IMR-90 (cell line): ENCODE measurements at regions not wholly inside any gene's neighbourhood (a gene's known extent, or its start where the extent isn't known, plus 50 kb on each side); places are given as distances from the start of the nearest gene placed in this dataset.
A peak's percentile ranks its signal among the peaks of the same experiment; 100 is the strongest.

ENCODE experiments used
- ATAC-seq: fragments of 200-7000 bp; cut with Tn5 transposase; 2 replicates; pipeline ENCODE4 v1.9.1; 2020; ENCODE audit warnings: low read depth, mild to moderate bottlenecking, moderate library complexity
- BruUV-seq: library from RNA; stranded (reverse); fragments of 400-500 nt; replicated peaks from 2 replicates; lab custom pipeline; 2021; lab: Mats Ljungman, UMichigan
- CTCF ChIA-PET: fragments of 300-600 bp; formaldehyde crosslinking; extraction: SDS; loops from one replicate; lab custom pipeline; 2021; ENCODE audit warnings: antibody characterized with exemption; lab: Yijun Ruan, JAX
- POLR2A ChIA-PET: fragments of 300-600 bp; sonication (Branson Sonifier 250); formaldehyde crosslinking; loops from one replicate; lab custom pipeline; 2022; ENCODE audit warnings: antibody characterized with exemption; ENCODE audit not compliant: unreplicated experiment; lab: Charles Lee
- DNase-seq: peaks from one replicate; pipeline ENCODE4 v3.0.0; 2013
- H2AFZ ChIP-seq: replicated peaks from 2 replicates; pipeline ENCODE3; 2013; ENCODE audit warnings: low read length, mild to moderate bottlenecking; ENCODE audit not compliant: poor library complexity
- H2AK5ac ChIP-seq: 2 replicates; pipeline ENCODE4 v1.6.1; 2013; ENCODE audit warnings: low read depth, low read length, inconsistent platforms
- H2AK9ac ChIP-seq: replicated peaks from 2 replicates; pipeline ENCODE3; 2013; ENCODE audit warnings: mild to moderate bottlenecking, low read depth, low read length, moderate library complexity; ENCODE audit not compliant: poor library complexity
- H2BK120ac ChIP-seq: 2 replicates; pipeline ENCODE4 v1.6.1; 2013; ENCODE audit warnings: low read depth, low read length, inconsistent platforms
- H2BK15ac ChIP-seq: 3 replicates; pipeline ENCODE4 v1.6.1; 2013; ENCODE audit warnings: low read depth, low read length, inconsistent platforms
- H2BK20ac ChIP-seq: 2 replicates; pipeline ENCODE4 v1.6.1; 2013; ENCODE audit warnings: low read depth, mild to moderate bottlenecking, inconsistent platforms, low read length, moderate library complexity
- H2BK5ac ChIP-seq: 2 replicates; pipeline ENCODE4 v1.6.1; 2013; ENCODE audit warnings: mild to moderate bottlenecking, low read depth, low read length, inconsistent platforms; ENCODE audit not compliant: poor library complexity, severe bottlenecking
- H3K14ac ChIP-seq: replicated peaks from 2 replicates; pipeline ENCODE4 v1.6.1; 2013; ENCODE audit warnings: low read depth, low read length, inconsistent platforms
- H3K18ac ChIP-seq: 2 replicates; pipeline ENCODE4 v1.6.1; 2013; ENCODE audit warnings: low read depth, low read length, control low read depth
- H3K23ac ChIP-seq: 2 replicates; pipeline ENCODE4 v1.6.1; 2013; ENCODE audit warnings: low read depth, low read length, inconsistent platforms
- H3K27ac ChIP-seq: 2 replicates; pipeline ENCODE4 v1.5.1; 2013; ENCODE audit warnings: mild to moderate bottlenecking, control low read depth, low read length; ENCODE audit not compliant: insufficient read depth
- H3K27me3 ChIP-seq: 2 replicates; pipeline ENCODE4 v1.6.1; 2013; ENCODE audit warnings: low read length; ENCODE audit not compliant: control insufficient read depth, insufficient read depth
- H3K36me3 ChIP-seq: 2 replicates; pipeline ENCODE4 v1.6.1; 2013; ENCODE audit warnings: low read length, mixed read lengths; ENCODE audit not compliant: control insufficient read depth, insufficient read depth
- H3K4ac ChIP-seq: 2 replicates; pipeline ENCODE4 v1.6.1; 2013; ENCODE audit warnings: low read depth, low read length, inconsistent platforms
- H3K4me1 ChIP-seq: 2 replicates; pipeline ENCODE4 v1.6.1; 2013; ENCODE audit warnings: low read length, mixed read lengths; ENCODE audit not compliant: control insufficient read depth, insufficient read depth
- H3K4me2 ChIP-seq: 2 replicates; pipeline ENCODE4 v1.6.1; 2013; ENCODE audit warnings: low read depth, mild to moderate bottlenecking, control low read depth, low read length, moderate library complexity
- H3K4me3 ChIP-seq: 2 replicates; pipeline ENCODE4 v1.5.1; 2013; ENCODE audit warnings: low read depth, mild to moderate bottlenecking, control low read depth, low read length, moderate library complexity; ENCODE audit not compliant: insufficient read depth
- H3K56ac ChIP-seq: 2 replicates; pipeline ENCODE4 v1.6.1; 2013; ENCODE audit warnings: low read length, inconsistent platforms; ENCODE audit not compliant: insufficient read depth; ENCODE audit errors: extremely low read depth
- H3K79me1 ChIP-seq, 2 experiments: 2 replicates each; pipeline ENCODE4 v1.6.1; 2013; ENCODE audit warnings: low read length in 2 of 2, inconsistent platforms in 1 of 2, low read depth in 1 of 2
- H3K9ac ChIP-seq: 2 replicates; pipeline ENCODE4 v1.6.1; 2013; ENCODE audit warnings: low read depth, low read length, control low read depth
- H3K9me1 ChIP-seq: 2 replicates; pipeline ENCODE4 v1.6.1; 2013; ENCODE audit warnings: low read length, inconsistent platforms; ENCODE audit not compliant: insufficient read depth
- H3K9me3 ChIP-seq: 2 replicates; pipeline ENCODE4 v1.6.1; 2013; ENCODE audit warnings: low read length; ENCODE audit not compliant: control insufficient read depth, insufficient read depth
- H4K20me1 ChIP-seq: 2 replicates; pipeline ENCODE4 v1.6.1; 2013; ENCODE audit warnings: low read length, inconsistent platforms; ENCODE audit not compliant: insufficient read depth
- H4K5ac ChIP-seq: 2 replicates; pipeline ENCODE4 v1.6.1; 2013; ENCODE audit warnings: mild to moderate bottlenecking, low read depth, low read length, control low read depth
- H4K8ac ChIP-seq, 2 experiments: 2 replicates each; pipeline ENCODE4 v1.6.1; 2013; ENCODE audit warnings: low read depth in 2 of 2, low read length in 2 of 2, control low read depth in 1 of 2, inconsistent platforms in 1 of 2
- H4K91ac ChIP-seq: 2 replicates; pipeline ENCODE4 v1.6.1; 2013; ENCODE audit warnings: low read depth, low read length, inconsistent platforms; ENCODE audit not compliant: insufficient read depth
- BHLHE40 ChIP-seq: fragments of 150-350 bp; IDR thresholded peaks from 2 replicates; pipeline ENCODE4 v1.6.1; 2016; ENCODE audit warnings: mild to moderate bottlenecking, low read depth, low read length
- CHD1 ChIP-seq: IDR thresholded peaks from 2 replicates; pipeline ENCODE4 v1.6.1; 2012; ENCODE audit warnings: low read depth, low read length, improper control_type of control experiment
- CTCF ChIP-seq: conservative IDR thresholded peaks from 2 replicates; pipeline ENCODE4 v1.5.1; 2012; ENCODE audit warnings: mild to moderate bottlenecking, low read depth, low read length, improper control_type of control experiment
- FOS ChIP-seq: fragments of 150-350 bp; IDR thresholded peaks from 2 replicates; pipeline ENCODE4 v1.6.1; 2016; ENCODE audit warnings: low read depth, low read length
- MAFK ChIP-seq: IDR thresholded peaks from 2 replicates; pipeline ENCODE4 v1.6.1; 2012; ENCODE audit warnings: low read depth, low read length, improper control_type of control experiment
- MAZ ChIP-seq: IDR thresholded peaks from 2 replicates; pipeline ENCODE4 v1.6.1; 2012; ENCODE audit warnings: low read depth, mild to moderate bottlenecking, low read length, improper control_type of control experiment, moderate library complexity, borderline replicate concordance
- MXI1 ChIP-seq: IDR thresholded peaks from 2 replicates; pipeline ENCODE4 v1.6.1; 2012; ENCODE audit warnings: low read depth, mild to moderate bottlenecking, low read length, moderate library complexity, borderline replicate concordance
- NFE2L2 ChIP-seq: fragments of 150-350 bp; IDR thresholded peaks from 2 replicates; pipeline ENCODE4 v1.6.1; 2016; ENCODE audit warnings: low read depth, mild to moderate bottlenecking, low read length
- RAD21 ChIP-seq: IDR thresholded peaks from 2 replicates; pipeline ENCODE4 v1.6.1; 2012; ENCODE audit warnings: low read length, improper control_type of control experiment
- RCOR1 ChIP-seq: IDR thresholded peaks from 2 replicates; pipeline ENCODE4 v1.6.1; 2012; ENCODE audit warnings: mild to moderate bottlenecking, low read length, improper control_type of control experiment; ENCODE audit not compliant: insufficient replicate concordance
- RFX5 ChIP-seq: IDR thresholded peaks from 2 replicates; pipeline ENCODE4 v1.8.0; 2012; ENCODE audit warnings: low read depth, mild to moderate bottlenecking, low read length, moderate library complexity
- WGBS, 2 experiments: methylation state at CpG; one replicate each; pipeline versions ENCODE4 v1.1.5 to v1.1.7; 2013; ENCODE audit warnings: missing lambda C conversion rate in 2 of 2; ENCODE audit not compliant: insufficient read length in 1 of 2; ENCODE audit errors: extremely low coverage in 2 of 2; 5-methylcytosine and 5-hydroxymethylcytosine counted together
- dilution Hi-C: fragments of 300-500 bp; cut with HindIII; formaldehyde crosslinking; loops from one replicate; pipeline ENCODE4 v1.14.3; 2018; ENCODE audit warnings: low sequenced_read_pairs; ENCODE audit not compliant: unreplicated experiment
- in situ Hi-C: fragments of 300-500 bp; cut with MboI; formaldehyde crosslinking; loops from 3 replicates; pipeline ENCODE4 v1.14.3; 2019; ENCODE audit warnings: low sequenced_read_pairs, inconsistent platforms, mixed read lengths
- intact Hi-C: fragments of 100-400 bp; cut with micrococcal nuclease; formaldehyde crosslinking; loops from 2 replicates; pipeline ENCODE4 v1.10.0; 2022
- TF ChIP-seq, protein P1 (sequence below): fragments of 150-350 bp; IDR thresholded peaks from 2 replicates; pipeline ENCODE4 v1.6.1; 2017; ENCODE audit warnings: mild to moderate bottlenecking, antibody characterized with exemption, low read length, low read depth
- TF ChIP-seq, protein P2 (sequence below): fragments of 150-350 bp; IDR thresholded peaks from 2 replicates; pipeline ENCODE4 v1.6.1; 2016; ENCODE audit warnings: low read depth, mild to moderate bottlenecking, low read length, moderate library complexity, borderline replicate concordance

DNA sequence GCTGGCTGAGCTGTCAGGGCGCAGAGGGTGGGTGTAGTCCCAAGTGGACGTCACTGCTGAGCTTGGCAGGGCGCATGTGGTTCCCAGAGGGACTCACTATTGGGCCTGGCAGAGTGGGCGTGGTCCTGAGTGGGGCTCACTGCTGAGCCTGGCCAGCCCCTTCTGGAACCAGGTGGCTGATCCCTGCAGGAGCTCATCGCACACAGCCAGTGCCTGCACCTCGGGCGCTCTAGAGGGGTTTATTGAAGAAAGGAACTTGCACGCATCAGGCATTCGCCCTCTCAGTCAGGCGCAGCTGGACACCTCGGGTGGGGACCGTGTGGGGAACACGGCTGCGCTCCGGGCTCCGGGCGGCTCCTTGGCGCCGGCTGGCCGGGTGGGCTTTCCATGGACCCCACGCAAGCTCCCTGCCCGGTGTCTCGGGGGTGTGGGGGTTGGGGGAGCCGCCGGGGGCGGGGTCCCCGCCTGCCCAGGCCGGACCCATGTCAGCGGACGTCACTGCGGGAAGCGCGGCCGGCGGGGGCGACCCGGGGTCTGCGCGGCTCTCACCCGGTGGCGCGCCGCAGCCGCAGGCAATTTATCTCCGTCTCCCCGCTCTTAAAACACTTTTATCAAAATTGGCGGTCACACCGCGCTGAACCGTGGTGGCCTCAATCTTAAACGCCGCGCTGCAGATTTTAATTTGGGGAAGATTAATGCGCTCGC lies 65.4 kb upstream of the NKX1-1 start:
- no peak overlapping the region for H2AK5ac ChIP-seq
- H3K9me3 ChIP-seq, result no peaks in the 10 kb centered on the region
- H3K18ac ChIP-seq, result no peak overlapping the region
- H2BK20ac ChIP-seq, result no peak overlapping the region
- no peak for DNase-seq
- no peak overlapping the region for H3K27ac ChIP-seq
- no peak overlapping the region for H2BK5ac ChIP-seq
- no peak overlapping the region for H3K9ac ChIP-seq
- no TSS peak for BruUV-seq
- H3K4me3 ChIP-seq, result no peak overlapping the region
- intact Hi-C loops, result no loop called here
- peak overlapping the region; percentile 26 for H2AK9ac ChIP-seq
- H4K20me1 ChIP-seq, result no peaks in the 10 kb centered on the region
- no peak overlapping the region for H3K56ac ChIP-seq
- no peak overlapping the region for H3K23ac ChIP-seq
- H2AFZ ChIP-seq, result no peak overlapping the region
- no peak overlapping the region for H3K4me2 ChIP-seq
- no peak overlapping the region for H3K4ac ChIP-seq
- POLR2A ChIA-PET, result no interaction called here
- no peak overlapping the region for H2BK120ac ChIP-seq
- no peaks in the 10 kb centered on the region for H3K9me1 ChIP-seq
- peaks cover 17% of the 10 kb centered on the region for H3K27me3 ChIP-seq
- no peak for TF ChIP-seq RAD21
- TF ChIP-seq MAZ, result no peak
- TF ChIP-seq, protein P1, sequence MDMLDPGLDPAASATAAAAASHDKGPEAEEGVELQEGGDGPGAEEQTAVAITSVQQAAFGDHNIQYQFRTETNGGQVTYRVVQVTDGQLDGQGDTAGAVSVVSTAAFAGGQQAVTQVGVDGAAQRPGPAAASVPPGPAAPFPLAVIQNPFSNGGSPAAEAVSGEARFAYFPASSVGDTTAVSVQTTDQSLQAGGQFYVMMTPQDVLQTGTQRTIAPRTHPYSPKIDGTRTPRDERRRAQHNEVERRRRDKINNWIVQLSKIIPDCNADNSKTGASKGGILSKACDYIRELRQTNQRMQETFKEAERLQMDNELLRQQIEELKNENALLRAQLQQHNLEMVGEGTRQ, result no peak
- TF ChIP-seq CHD1, result no peak
- TF ChIP-seq, protein P2, sequence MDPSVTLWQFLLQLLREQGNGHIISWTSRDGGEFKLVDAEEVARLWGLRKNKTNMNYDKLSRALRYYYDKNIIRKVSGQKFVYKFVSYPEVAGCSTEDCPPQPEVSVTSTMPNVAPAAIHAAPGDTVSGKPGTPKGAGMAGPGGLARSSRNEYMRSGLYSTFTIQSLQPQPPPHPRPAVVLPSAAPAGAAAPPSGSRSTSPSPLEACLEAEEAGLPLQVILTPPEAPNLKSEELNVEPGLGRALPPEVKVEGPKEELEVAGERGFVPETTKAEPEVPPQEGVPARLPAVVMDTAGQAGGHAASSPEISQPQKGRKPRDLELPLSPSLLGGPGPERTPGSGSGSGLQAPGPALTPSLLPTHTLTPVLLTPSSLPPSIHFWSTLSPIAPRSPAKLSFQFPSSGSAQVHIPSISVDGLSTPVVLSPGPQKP, result no peak
- no peak for TF ChIP-seq RCOR1
- no peak for TF ChIP-seq RFX5
- TF ChIP-seq BHLHE40, result no peak
- no peak for TF ChIP-seq CTCF
- TF ChIP-seq MXI1, result no peak
- no peak for TF ChIP-seq FOS
- TF ChIP-seq MAFK, result no peak
- TF ChIP-seq NFE2L2, result no peak
- dilution Hi-C loops, result no loop called here
- no peak overlapping the region for H4K5ac ChIP-seq
- H3K14ac ChIP-seq, result no peak overlapping the region
- H3K79me1 ChIP-seq, result no peaks in the 10 kb centered on the region
- no peak for ATAC-seq
- in situ Hi-C loops, result no loop called here
- no peaks in the 10 kb centered on the region for H3K36me3 ChIP-seq
- no peaks in the 10 kb centered on the region for H3K4me1 ChIP-seq
- H2BK15ac ChIP-seq, result no peak overlapping the region
- H4K91ac ChIP-seq, result no peak overlapping the region
- no peak overlapping the region for H4K8ac ChIP-seq
- WGBS, 2 experiments, result 80% methylated on average over 1 of the region's 55 CpGs; no CpG with 5 or more reads in 1 of the 2 experiments
- CTCF ChIA-PET, result no interaction called here
